GM12873 (cell line): ENCODE measurements at regions not wholly inside any gene's neighbourhood (a gene's known extent, or its start where the extent isn't known, plus 50 kb on each side); places are given as distances from the start of the nearest gene placed in this dataset.

Source experiments
- TF ChIP-seq, protein P1 (sequence below): IDR thresholded peaks from 2 replicates; pipeline ENCODE4 v1.5.1; 2012; ENCODE audit warnings: low read depth, mild to moderate bottlenecking, moderate library complexity, low read length, control low read depth; ENCODE audit not compliant: insufficient read depth; ENCODE audit errors: missing control alignments

GRCh38 chr3:177724020-177724638 is 526.8 kb upstream of the TBL1XR1 start:
- TF ChIP-seq, protein P1, sequence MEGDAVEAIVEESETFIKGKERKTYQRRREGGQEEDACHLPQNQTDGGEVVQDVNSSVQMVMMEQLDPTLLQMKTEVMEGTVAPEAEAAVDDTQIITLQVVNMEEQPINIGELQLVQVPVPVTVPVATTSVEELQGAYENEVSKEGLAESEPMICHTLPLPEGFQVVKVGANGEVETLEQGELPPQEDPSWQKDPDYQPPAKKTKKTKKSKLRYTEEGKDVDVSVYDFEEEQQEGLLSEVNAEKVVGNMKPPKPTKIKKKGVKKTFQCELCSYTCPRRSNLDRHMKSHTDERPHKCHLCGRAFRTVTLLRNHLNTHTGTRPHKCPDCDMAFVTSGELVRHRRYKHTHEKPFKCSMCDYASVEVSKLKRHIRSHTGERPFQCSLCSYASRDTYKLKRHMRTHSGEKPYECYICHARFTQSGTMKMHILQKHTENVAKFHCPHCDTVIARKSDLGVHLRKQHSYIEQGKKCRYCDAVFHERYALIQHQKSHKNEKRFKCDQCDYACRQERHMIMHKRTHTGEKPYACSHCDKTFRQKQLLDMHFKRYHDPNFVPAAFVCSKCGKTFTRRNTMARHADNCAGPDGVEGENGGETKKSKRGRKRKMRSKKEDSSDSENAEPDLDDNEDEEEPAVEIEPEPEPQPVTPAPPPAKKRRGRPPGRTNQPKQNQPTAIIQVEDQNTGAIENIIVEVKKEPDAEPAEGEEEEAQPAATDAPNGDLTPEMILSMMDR, result no peak

DNA sequence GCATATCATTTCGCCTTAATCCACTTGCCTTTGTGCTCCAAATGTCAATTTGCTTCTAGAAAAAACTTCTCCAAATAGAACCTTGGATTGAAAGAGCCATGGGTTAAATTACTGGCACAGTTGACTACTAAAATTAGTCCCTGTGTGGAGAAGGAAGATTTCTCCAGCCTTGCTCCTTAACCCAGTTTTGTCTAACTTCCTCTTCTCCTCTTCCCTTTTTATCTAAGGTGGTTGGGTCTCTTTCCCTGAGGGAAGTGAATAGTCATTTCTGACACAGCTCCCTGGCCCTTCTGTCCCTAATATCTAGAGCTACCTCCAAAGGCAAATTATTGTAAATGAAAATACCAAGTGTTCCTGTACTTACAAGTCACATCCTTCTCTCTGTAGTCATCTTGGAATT is 527.9 kb upstream of the TBL1XR1 start:
- TF ChIP-seq, protein P1, result no peak

DNA sequence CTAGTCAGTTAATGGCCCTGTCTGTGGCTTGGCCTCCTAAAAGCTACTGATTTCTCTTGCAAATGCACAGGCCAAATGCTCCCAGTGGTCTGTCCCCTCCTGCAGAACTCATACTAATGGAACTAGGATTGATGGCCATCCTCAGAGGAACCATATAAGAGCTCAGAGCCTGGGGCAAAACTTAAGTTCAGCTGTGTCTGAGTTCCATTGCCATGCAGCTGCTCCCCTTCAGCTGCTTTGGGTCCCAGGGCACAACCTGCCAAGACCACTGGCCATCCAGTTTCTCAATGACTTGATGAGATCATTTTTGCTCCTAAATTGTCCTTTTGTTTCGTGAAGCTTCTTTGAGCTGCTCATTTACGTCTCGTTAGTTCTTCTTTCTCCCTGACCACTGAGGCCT is 529.5 kb upstream of the TBL1XR1 start:
- TF ChIP-seq, protein P1, result no peak

DNA sequence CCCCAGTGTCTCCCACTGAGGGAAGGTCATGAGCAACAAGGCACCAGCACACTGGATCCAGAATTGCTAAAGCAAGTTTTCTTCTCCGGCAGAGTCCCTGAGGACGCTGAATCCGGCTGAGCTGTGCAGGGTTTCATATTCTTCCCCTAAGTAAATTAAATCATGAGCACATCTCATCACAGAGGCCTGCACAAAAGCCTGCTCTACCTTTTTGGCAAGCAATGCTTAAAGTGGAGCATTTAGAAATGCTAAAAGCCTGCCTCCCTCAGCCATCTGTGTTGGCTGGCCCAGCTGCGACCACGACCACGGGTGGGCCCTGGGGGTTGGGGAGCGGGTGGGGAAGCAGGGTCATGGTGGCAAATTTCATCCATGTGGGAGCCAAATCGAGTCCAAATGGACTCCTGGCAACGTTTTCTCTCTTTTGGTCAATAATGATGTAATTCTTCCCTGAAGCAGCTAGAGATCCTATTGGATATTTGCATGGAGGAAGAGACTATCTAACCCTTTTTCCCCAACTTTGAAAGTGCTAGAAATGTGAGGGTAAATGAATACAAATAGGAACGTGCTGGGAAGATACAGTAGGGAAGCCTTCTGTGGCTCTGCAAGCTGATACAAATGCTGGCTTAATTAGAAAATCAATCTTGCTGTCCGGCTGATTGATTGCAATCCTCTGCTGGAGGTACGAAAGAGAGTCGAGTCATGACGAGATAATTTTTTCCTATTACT is 532.8 kb upstream of the TBL1XR1 start:
- TF ChIP-seq, protein P1, result no peak

GRCh38 chr3:177730814-177731213 is 533.5 kb upstream of the TBL1XR1 start:
- TF ChIP-seq, protein P1, result no peak

- TF ChIP-seq, protein P1, result no peak
Measured at GRCh38 chr3:177731644-177732268, 534.5 kb upstream of the TBL1XR1 start.

- TF ChIP-seq, protein P1, result no peak
Measured at GRCh38 chr3:177733233-177733632, 536.0 kb upstream of the TBL1XR1 start.
